WTC11 (cell line): ENCODE measurements at regions not wholly inside any gene's neighbourhood (a gene's known extent, or its start where the extent isn't known, plus 50 kb on each side); places are given as distances from the start of the nearest gene placed in this dataset.

ENCODE experiments used
- ATAC-seq: fragments of 200-7000 bp; cut with Tn5 transposase; 2 replicates; pipeline ENCODE4 v1.10.0; 2021; ENCODE audit warnings: mild to moderate bottlenecking, moderate library complexity
- CTCF ChIA-PET: fragments of 300-600 bp; sonication (Branson Sonifier 250); formaldehyde crosslinking; loops from one replicate; lab custom pipeline; 2021; ENCODE audit warnings: antibody characterized with exemption; lab: Charles Lee
- POLR2A ChIA-PET: fragments of 350-600 bp; sonication (Branson Sonifier 250); formaldehyde crosslinking; loops from one replicate; lab custom pipeline; 2021; ENCODE audit warnings: antibody characterized with exemption; lab: Charles Lee
- DNase-seq: peaks from one replicate; pipeline ENCODE4 v3.0.0; 2021; ENCODE audit warnings: low spot score
- H3K27ac Mint-ChIP-seq: 2 replicates; pipeline ENCODE4 v1.8.0; 2021; ENCODE audit warnings: mixed read lengths
- H3K27me3 Mint-ChIP-seq: 2 replicates; pipeline ENCODE4 v1.8.0; 2021; ENCODE audit warnings: low read depth, mild to moderate bottlenecking, moderate library complexity, mixed read lengths
- H3K36me3 Mint-ChIP-seq: 2 replicates; pipeline ENCODE4 v1.8.0; 2021; ENCODE audit warnings: mixed read lengths
- H3K4me1 Mint-ChIP-seq: 2 replicates; pipeline ENCODE4 v1.8.0; 2022; ENCODE audit warnings: mixed read lengths
- H3K4me3 Mint-ChIP-seq: 2 replicates; pipeline ENCODE4 v1.8.0; 2021; ENCODE audit warnings: mild to moderate bottlenecking, moderate library complexity, mixed read lengths
- H3K9me3 Mint-ChIP-seq: 2 replicates; pipeline ENCODE4 v1.8.0; 2021; ENCODE audit warnings: mixed read lengths
- AFF4 ChIP-seq: sonication (generic); formaldehyde crosslinking; IDR thresholded peaks from 2 replicates; pipeline ENCODE4 v1.8.1; 2023; ENCODE audit warnings: mild to moderate bottlenecking, missing genetic modification reagents, borderline replicate concordance
- AR ChIP-seq: fragments of 250-450 bp; sonication (Bioruptor Pico); IDR thresholded peaks from 2 replicates; pipeline ENCODE4 v1.9.0; 2021; ENCODE audit warnings: mild to moderate bottlenecking
- EMX1 ChIP-seq: fragments of 250-450 bp; sonication (Bioruptor Pico); IDR thresholded peaks from 2 replicates; pipeline ENCODE4 v1.8.0; 2021; ENCODE audit warnings: mild to moderate bottlenecking
- ESRRA ChIP-seq: sonication (generic); formaldehyde crosslinking; IDR thresholded peaks from 2 replicates; pipeline ENCODE4 v1.8.1; 2022; ENCODE audit warnings: mild to moderate bottlenecking, missing genetic modification reagents, borderline replicate concordance
- FOXJ3 ChIP-seq: sonication (generic); formaldehyde crosslinking; IDR thresholded peaks from 2 replicates; pipeline ENCODE4 v1.9.0; 2021; ENCODE audit warnings: missing genetic modification reagents, mild to moderate bottlenecking, borderline replicate concordance
- FOXP1 ChIP-seq: sonication (generic); formaldehyde crosslinking; IDR thresholded peaks from 2 replicates; pipeline ENCODE4 v1.8.0; 2022; ENCODE audit warnings: missing genetic modification reagents, mild to moderate bottlenecking, moderate library complexity, borderline replicate concordance
- KAT7 ChIP-seq: sonication (generic); formaldehyde crosslinking; IDR thresholded peaks from 2 replicates; pipeline ENCODE4 v1.8.1; 2023; ENCODE audit warnings: missing genetic modification reagents, mild to moderate bottlenecking, borderline replicate concordance
- MAX ChIP-seq: sonication (generic); formaldehyde crosslinking; IDR thresholded peaks from 2 replicates; pipeline ENCODE4 v1.8.0; 2022; ENCODE audit warnings: mild to moderate bottlenecking, missing genetic modification reagents
- OVOL2 ChIP-seq: fragments of 250-450 bp; sonication (Bioruptor Pico); IDR thresholded peaks from 2 replicates; pipeline ENCODE4 v1.9.0; 2021; ENCODE audit warnings: mild to moderate bottlenecking, borderline replicate concordance
- PREB ChIP-seq: sonication (generic); formaldehyde crosslinking; IDR thresholded peaks from 2 replicates; pipeline ENCODE4 v1.8.1; 2022; ENCODE audit warnings: mild to moderate bottlenecking, missing genetic modification reagents, moderate library complexity, borderline replicate concordance
- USF2 ChIP-seq: sonication (generic); formaldehyde crosslinking; IDR thresholded peaks from 2 replicates; pipeline ENCODE4 v1.8.1; 2023; ENCODE audit warnings: mild to moderate bottlenecking, missing genetic modification reagents, moderate library complexity
- ZBTB43 ChIP-seq: sonication (generic); formaldehyde crosslinking; IDR thresholded peaks from 2 replicates; pipeline ENCODE4 v1.8.1; 2023; ENCODE audit warnings: mild to moderate bottlenecking, missing genetic modification reagents
- ZNF138 ChIP-seq: sonication (generic); formaldehyde crosslinking; conservative IDR thresholded peaks from 2 replicates; pipeline ENCODE4 v1.8.1; 2022; ENCODE audit warnings: mild to moderate bottlenecking, moderate library complexity, missing genetic modification reagents

- TF ChIP-seq AFF4 (CRISPR knock-in tag), result no peak
- TF ChIP-seq AR (CRISPR knock-in tag), result no peak
Measured at GRCh38 chrX:128883650-128884049, 639.6 kb downstream of the SMARCA1 start (continued).

- Mint-ChIP-seq H3K4me1 (peaks cover 7% of the 10 kb centered on the region; the same call in 1 of the 2 replicates), H3K9me3 (no peaks in the 10 kb centered on the region), H3K27me3 (no peaks in the 10 kb centered on the region), H3K36me3 (no peaks in the 10 kb centered on the region), H3K4me3 (no peak overlapping the region), H3K27ac (no peak overlapping the region)
- ChIA-PET POLR2A (no interaction called here), CTCF (no interaction called here)
- DNase-seq, result no peak
- TF ChIP-seq ZNF138 (CRISPR knock-in tag) (no peak), PREB (CRISPR knock-in tag) (no peak), FOXJ3 (no peak), FOXP1 (CRISPR knock-in tag) (no peak)
- no peak for ATAC-seq
Measured at GRCh38 chrX:128870361-128870760, 652.9 kb downstream of the SMARCA1 start.

GRCh38 chrX:128862557-128862956, 660.7 kb downstream of the SMARCA1 start:
- ChIA-PET CTCF (no interaction called here), POLR2A (no interaction called here)
- Mint-ChIP-seq H3K36me3 (no peaks in the 10 kb centered on the region), H3K9me3 (no peaks in the 10 kb centered on the region), H3K4me3 (no peak overlapping the region), H3K4me1 (peaks cover 21% of the 10 kb centered on the region), H3K27ac (no peak overlapping the region), H3K27me3 (no peaks in the 10 kb centered on the region)
- no peak for ATAC-seq
- no peak for DNase-seq
- no peak for TF ChIP-seq AFF4 (CRISPR knock-in tag)
- TF ChIP-seq EMX1 (CRISPR knock-in tag), result no peak
- TF ChIP-seq OVOL2 (CRISPR knock-in tag), result no peak
- no peak for TF ChIP-seq USF2 (CRISPR knock-in tag)
- TF ChIP-seq ESRRA (CRISPR knock-in tag), result no peak
- no peak for TF ChIP-seq KAT7 (CRISPR knock-in tag)
- TF ChIP-seq MAX (CRISPR knock-in tag), result no peak
- no peak for TF ChIP-seq ZBTB43 (CRISPR knock-in tag)
